OCI-LY7 (cell line): ENCODE measurements at regions not wholly inside any gene's neighbourhood (a gene's known extent, or its start where the extent isn't known, plus 50 kb on each side); places are given as distances from the start of the nearest gene placed in this dataset.
"Not testable (repeated sequence)": the region's sequence is repeated elsewhere in the genome, so short reads cannot be mapped to it uniquely, and the experiment has no call there.

Experiments used
- BruUV-seq: library from RNA; stranded (reverse); fragments of 400-500 nt; replicated peaks from 2 replicates; lab custom pipeline; 2021; lab: Mats Ljungman, UMichigan
- CTCF ChIA-PET: fragments of 300-600 bp; sonication (Branson Sonifier 250); formaldehyde crosslinking; loops from one replicate; lab custom pipeline; 2022; ENCODE audit warnings: antibody characterized with exemption; ENCODE audit not compliant: unreplicated experiment; lab: Charles Lee
- POLR2A ChIA-PET: fragments of 300-600 bp; sonication (Branson Sonifier 250); formaldehyde crosslinking; loops from one replicate; lab custom pipeline; 2022; ENCODE audit warnings: antibody characterized with exemption; lab: Charles Lee
- DNase-seq: peaks from one replicate; pipeline ENCODE4 v3.0.0-alpha.2; 2015; ENCODE audit warnings: low spot score
- H2AFZ ChIP-seq: fragments of 200-600 bp; sonication (generic), shearing (Covaris generic); 2 replicates; pipeline ENCODE4 v1.6.1; 2014; ENCODE audit warnings: mild to moderate bottlenecking, antibody characterized with exemption, low read length, moderate library complexity
- H3K27ac ChIP-seq: fragments of 200-600 bp; sonication (generic); 2 replicates; pipeline ENCODE4 v1.5.1; 2014; ENCODE audit warnings: mixed run types, low read depth, mild to moderate bottlenecking, moderate library complexity, low read length, inconsistent platforms; ENCODE audit not compliant: poor library complexity, severe bottlenecking
- H3K36me3 ChIP-seq: fragments of 200-600 bp; sonication (generic); 2 replicates; pipeline ENCODE4 v1.6.1; 2014; ENCODE audit warnings: mild to moderate bottlenecking, antibody characterized with exemption, low read length, moderate library complexity, mixed read lengths; ENCODE audit not compliant: insufficient read depth
- H3K4me1 ChIP-seq: fragments of 200-600 bp; sonication (generic); 2 replicates; pipeline ENCODE4 v1.5.1; 2014; ENCODE audit warnings: mild to moderate bottlenecking, low read length; ENCODE audit not compliant: insufficient read depth, poor library complexity, severe bottlenecking
- H3K4me2 ChIP-seq: fragments of 200-600 bp; sonication (generic); 2 replicates; pipeline ENCODE4 v1.6.1; 2014; ENCODE audit warnings: mild to moderate bottlenecking, low read length
- H3K4me3 ChIP-seq: fragments of 200-600 bp; sonication (generic); 2 replicates; pipeline ENCODE4 v1.5.1; 2014; ENCODE audit warnings: mild to moderate bottlenecking, low read depth, low read length; ENCODE audit not compliant: poor library complexity, severe bottlenecking
- H3K79me2 ChIP-seq: fragments of 200-600 bp; sonication (generic); 2 replicates; pipeline ENCODE4 v1.6.1; 2016; ENCODE audit warnings: low read depth, mild to moderate bottlenecking, low read length, moderate library complexity, mixed read lengths; ENCODE audit not compliant: insufficient read depth
- H3K9me2 ChIP-seq: fragments of 200-600 bp; sonication (generic); 2 replicates; pipeline ENCODE4 v1.6.1; 2016; ENCODE audit warnings: mild to moderate bottlenecking, low read length, mixed read lengths; ENCODE audit not compliant: insufficient read depth
- H3K9me3 ChIP-seq: fragments of 200-600 bp; sonication (generic); 2 replicates; pipeline ENCODE4 v1.6.1; 2014; ENCODE audit warnings: mild to moderate bottlenecking, mixed run types, low read length, mixed read lengths
- H4K20me1 ChIP-seq: fragments of 200-600 bp; sonication (generic); 2 replicates; pipeline ENCODE4 v1.6.1; 2014; ENCODE audit warnings: mild to moderate bottlenecking, antibody characterized with exemption, low read length, moderate library complexity, mixed read lengths; ENCODE audit not compliant: insufficient read depth
- intact Hi-C: fragments of 100-400 bp; cut with micrococcal nuclease; formaldehyde crosslinking; loops from one replicate; pipeline ENCODE4 v1.10.0; 2022; ENCODE audit not compliant: unreplicated experiment

DNA sequence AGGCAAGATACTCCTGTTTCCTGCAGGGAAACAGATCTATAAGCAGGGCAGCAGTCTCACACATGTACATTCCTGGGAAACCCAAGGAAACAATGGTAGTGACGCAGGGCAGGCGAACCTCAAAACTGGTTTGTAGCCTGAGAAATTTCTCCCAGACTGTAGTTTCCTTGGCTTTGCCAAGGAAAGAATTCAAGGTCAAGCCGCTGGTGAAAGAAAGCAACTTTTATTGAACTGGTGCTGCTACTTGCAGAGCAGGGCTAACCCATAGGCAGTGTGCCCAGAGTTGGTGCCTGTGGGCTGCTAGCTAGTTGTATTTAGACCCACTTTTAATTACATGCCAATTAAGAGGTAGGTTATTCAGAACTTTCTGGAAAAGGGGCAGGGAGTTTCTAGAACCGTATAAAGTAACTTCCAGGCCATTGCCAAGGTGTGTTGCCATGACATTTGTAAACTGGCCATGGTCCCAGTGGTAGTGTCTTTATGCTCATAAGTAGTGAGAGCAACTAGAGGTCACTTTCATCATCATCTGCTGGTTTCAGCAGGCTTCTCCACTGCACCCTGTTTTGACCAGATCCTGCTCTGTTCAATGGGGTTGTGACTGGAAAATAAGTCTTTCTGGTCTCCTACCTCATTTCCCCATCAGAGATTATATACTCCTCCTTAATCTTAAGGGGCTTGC lies 89.7 kb downstream of the PPIAL4C start:
- H3K27ac ChIP-seq, POLR2A ChIA-PET, H3K9me3 ChIP-seq, H3K9me2 ChIP-seq, BruUV-seq, H3K4me2 ChIP-seq, H3K4me3 ChIP-seq, H2AFZ ChIP-seq, CTCF ChIA-PET, intact Hi-C loops, H3K79me2 ChIP-seq, H3K4me1 ChIP-seq, H4K20me1 ChIP-seq, H3K36me3 ChIP-seq, DNase-seq: not testable (repeated sequence)

DNA sequence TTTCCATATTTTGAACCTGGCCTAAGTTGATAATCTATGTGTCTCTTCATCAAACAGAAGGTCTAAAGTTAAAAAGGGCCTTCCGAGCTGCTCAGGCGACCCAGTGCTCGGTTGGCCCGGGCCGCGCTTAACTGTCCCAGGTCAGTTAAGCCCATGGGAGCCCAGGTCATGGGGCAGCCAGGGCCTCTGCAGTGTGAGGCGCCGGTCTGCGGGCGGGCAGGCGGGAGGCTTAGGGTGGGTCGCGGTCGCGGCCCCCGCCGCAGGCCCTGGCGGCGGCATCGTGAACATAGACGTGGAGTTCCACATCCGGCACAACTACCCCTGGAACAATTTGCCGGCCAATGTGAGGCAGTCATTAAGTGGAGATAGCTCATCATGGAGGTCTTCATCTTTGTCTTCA lies 91.3 kb downstream of the PPIAL4C start:
- POLR2A ChIA-PET, BruUV-seq: not testable (repeated sequence)

DNA sequence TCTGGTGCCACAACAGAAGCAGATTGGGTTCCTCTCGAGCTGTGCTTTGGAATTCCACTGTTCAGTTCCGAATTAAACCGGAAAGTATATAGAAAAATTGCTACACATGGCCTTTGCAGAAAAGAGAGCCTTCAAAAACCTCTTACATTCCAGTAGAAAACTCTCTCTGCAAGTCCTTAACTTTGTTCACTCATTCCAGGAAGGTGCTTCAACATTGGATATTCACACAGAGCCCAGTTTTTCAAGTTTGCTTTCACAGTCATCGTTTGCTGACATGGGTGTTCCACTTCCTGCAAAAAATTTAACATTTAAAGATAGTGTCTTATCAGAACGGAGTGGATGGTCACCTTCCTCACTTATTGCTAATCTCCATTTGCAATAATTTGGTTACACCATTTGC lies 93.7 kb downstream of the PPIAL4C start:
- intact Hi-C loops: not testable (repeated sequence)

More for the DNA sequence above, 91.3 kb downstream of the PPIAL4C start:
- H3K27ac ChIP-seq, H2AFZ ChIP-seq, H3K9me3 ChIP-seq, CTCF ChIA-PET, H3K4me3 ChIP-seq, H3K4me1 ChIP-seq, H3K79me2 ChIP-seq, H3K36me3 ChIP-seq, intact Hi-C loops, DNase-seq, H3K4me2 ChIP-seq, H4K20me1 ChIP-seq, H3K9me2 ChIP-seq: not testable (repeated sequence)

DNA sequence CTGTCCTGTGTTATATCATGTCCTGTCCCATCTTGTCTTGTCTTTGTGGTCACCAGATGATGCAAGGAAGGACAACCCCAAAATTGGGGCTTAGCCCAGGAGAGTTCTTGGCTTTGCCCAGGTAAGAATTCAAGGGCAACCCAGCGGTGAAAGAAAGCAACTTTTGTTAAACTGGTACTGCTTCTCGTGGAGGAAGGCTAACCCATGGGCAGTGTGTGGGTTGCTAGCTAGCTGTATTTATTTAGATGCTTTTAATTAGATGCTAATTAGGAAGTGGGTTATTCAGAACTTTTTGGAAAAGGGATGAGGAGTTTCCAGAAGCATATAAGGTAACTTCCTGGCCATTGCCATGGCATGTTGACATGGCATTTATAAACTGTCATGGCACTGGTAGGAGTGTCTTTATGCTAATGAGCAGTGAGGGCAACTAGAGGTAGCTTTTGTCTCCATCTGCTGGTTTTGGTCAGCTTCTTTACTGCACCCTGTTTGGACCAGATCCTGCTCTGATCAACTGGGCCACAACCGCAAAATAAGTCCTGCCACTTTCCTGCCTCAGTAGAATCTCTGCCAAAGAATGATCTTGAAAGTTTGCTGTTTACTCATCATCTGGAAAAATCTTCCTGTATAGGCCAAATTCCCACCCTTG lies 95.8 kb upstream of the FCGR1A start:
- H3K4me3 ChIP-seq, BruUV-seq, H2AFZ ChIP-seq, H3K36me3 ChIP-seq, POLR2A ChIA-PET, H3K79me2 ChIP-seq, H3K4me2 ChIP-seq, H3K4me1 ChIP-seq, H3K9me3 ChIP-seq, H4K20me1 ChIP-seq, intact Hi-C loops, CTCF ChIA-PET, DNase-seq, H3K27ac ChIP-seq, H3K9me2 ChIP-seq: not testable (repeated sequence)

More for the DNA sequence above, 93.7 kb downstream of the PPIAL4C start:
- CTCF ChIA-PET, H3K9me3 ChIP-seq, H3K79me2 ChIP-seq, H3K4me3 ChIP-seq, H3K4me1 ChIP-seq, H4K20me1 ChIP-seq, H2AFZ ChIP-seq, H3K36me3 ChIP-seq, BruUV-seq, H3K4me2 ChIP-seq, POLR2A ChIA-PET, H3K9me2 ChIP-seq, H3K27ac ChIP-seq, DNase-seq: not testable (repeated sequence)

DNA sequence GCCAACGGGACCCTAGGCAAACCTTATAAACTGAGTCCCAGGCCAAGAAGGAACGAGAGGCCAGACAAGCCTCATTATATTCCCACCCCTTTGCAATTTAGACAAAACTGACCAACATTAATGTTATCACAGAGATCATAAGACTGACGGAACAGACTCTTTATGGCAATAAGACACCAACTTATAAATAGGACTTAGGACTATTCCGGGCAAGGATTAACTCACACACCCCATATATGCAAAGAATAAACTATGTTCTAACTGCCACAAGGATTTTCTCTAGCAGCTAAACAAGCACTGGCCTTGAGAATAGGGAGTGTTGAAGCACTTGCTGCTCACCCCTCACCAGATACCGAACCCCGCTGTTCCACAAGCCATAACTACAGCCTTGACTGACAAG lies 91.1 kb upstream of the FCGR1A start:
- H3K4me1 ChIP-seq, H3K9me2 ChIP-seq, BruUV-seq, H3K36me3 ChIP-seq, CTCF ChIA-PET, H3K79me2 ChIP-seq, DNase-seq, POLR2A ChIA-PET, H4K20me1 ChIP-seq, intact Hi-C loops, H3K4me3 ChIP-seq, H3K4me2 ChIP-seq, H2AFZ ChIP-seq, H3K9me3 ChIP-seq, H3K27ac ChIP-seq: not testable (repeated sequence)

DNA sequence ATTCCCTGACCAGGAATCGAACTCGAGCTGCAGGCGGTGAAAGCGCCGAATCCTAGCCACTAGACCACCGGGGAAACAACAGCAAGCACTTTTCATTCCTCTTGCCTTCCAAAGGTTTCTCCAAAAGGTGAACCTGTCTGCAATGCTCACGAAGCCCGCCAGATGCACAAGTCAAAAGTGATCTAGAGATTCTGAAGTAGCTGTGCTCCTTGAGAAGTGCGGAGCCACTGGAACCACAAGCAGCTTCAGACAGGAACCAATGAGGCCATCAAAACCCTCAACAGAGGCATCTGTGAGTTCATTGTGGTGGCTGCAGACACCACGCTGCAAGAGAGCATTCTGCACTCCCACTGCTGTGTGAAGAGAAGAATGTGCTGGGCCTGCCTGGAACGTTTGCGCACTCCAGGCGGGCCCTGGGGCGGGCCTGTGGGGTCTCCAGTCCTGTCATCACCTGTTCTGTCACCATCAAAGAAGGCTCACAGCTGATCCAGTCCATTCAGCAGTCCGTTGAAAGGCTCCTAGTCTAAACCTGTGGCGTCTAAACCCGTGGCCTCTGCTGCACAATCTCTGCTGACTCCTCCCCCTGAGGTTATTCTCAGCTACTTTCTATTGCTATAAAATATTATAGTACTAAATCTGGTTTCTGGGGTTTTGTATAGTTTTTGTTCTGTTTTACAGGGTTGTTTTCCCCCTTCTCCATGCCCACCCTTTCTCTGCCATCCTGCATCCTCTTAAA lies 89.5 kb upstream of the FCGR1A start:
- H3K4me2 ChIP-seq, H3K4me1 ChIP-seq, H3K9me3 ChIP-seq, H3K9me2 ChIP-seq, CTCF ChIA-PET, H3K36me3 ChIP-seq, H4K20me1 ChIP-seq, H3K4me3 ChIP-seq, BruUV-seq, H3K79me2 ChIP-seq, POLR2A ChIA-PET, H3K27ac ChIP-seq, intact Hi-C loops, H2AFZ ChIP-seq, DNase-seq: not testable (repeated sequence)
